PC-3 (cell line): ENCODE measurements at regions not wholly inside any gene's neighbourhood (a gene's known extent, or its start where the extent isn't known, plus 50 kb on each side); places are given as distances from the start of the nearest gene placed in this dataset.
A peak's percentile ranks its signal among the peaks of the same experiment; 100 is the strongest.

ENCODE experiments used
- ATAC-seq: fragments of 200-7000 bp; cut with Tn5 transposase; 2 replicates; pipeline ENCODE4 v1.9.1; 2020; ENCODE audit warnings: mild to moderate bottlenecking, moderate library complexity
- BruUV-seq: library from RNA; stranded (reverse); fragments of 400-500 nt; replicated peaks from 2 replicates; lab custom pipeline; 2021; lab: Mats Ljungman, UMichigan
- CTCF ChIA-PET: fragments of 300-600 bp; sonication (Branson Sonifier 250); formaldehyde crosslinking; loops from one replicate; lab custom pipeline; 2022; ENCODE audit warnings: antibody characterized with exemption; lab: Charles Lee
- POLR2A ChIA-PET: fragments of 300-600 bp; sonication (Branson Sonifier 250); formaldehyde crosslinking; loops from one replicate; lab custom pipeline; 2022; ENCODE audit warnings: antibody characterized with exemption; ENCODE audit not compliant: unreplicated experiment; lab: Charles Lee
- DNase-seq: peaks from one replicate; pipeline ENCODE4 v3.0.0-alpha.2; 2015
- H2AFZ ChIP-seq: fragments of 300-600 bp; sonication (generic); 2 replicates; pipeline ENCODE4 v1.6.0; 2016; ENCODE audit warnings: antibody characterized with exemption, low read length
- H3F3A ChIP-seq: fragments of 300-600 bp; sonication (generic); one replicate; pipeline ENCODE4 v1.6.0; 2017; ENCODE audit warnings: antibody characterized with exemption, low read length, control low read depth, mild to moderate bottlenecking; ENCODE audit not compliant: unreplicated experiment
- H3K27ac ChIP-seq: fragments of 300-600 bp; sonication (generic); 2 replicates; pipeline ENCODE4 v1.5.1; 2016; ENCODE audit warnings: mild to moderate bottlenecking, low read length
- H3K27me3 ChIP-seq: fragments of 300-600 bp; sonication (generic); 2 replicates; pipeline ENCODE4 v1.6.1; 2016; ENCODE audit warnings: low read length, mixed read lengths
- H3K36me3 ChIP-seq: fragments of 300-600 bp; sonication (generic); 2 replicates; pipeline ENCODE4 v1.6.1; 2016; ENCODE audit warnings: low read depth, mixed run types, low read length, mixed read lengths
- H3K4me1 ChIP-seq: fragments of 300-600 bp; sonication (generic); 2 replicates; pipeline ENCODE4 v1.5.1; 2016; ENCODE audit warnings: low read length; ENCODE audit not compliant: insufficient read depth
- H3K4me2 ChIP-seq: fragments of 300-600 bp; sonication (generic); 2 replicates; pipeline ENCODE4 v1.6.0; 2016; ENCODE audit warnings: low read length
- H3K4me3 ChIP-seq: fragments of 300-600 bp; sonication (generic); 2 replicates; pipeline ENCODE4 v1.5.1; 2016; ENCODE audit warnings: mild to moderate bottlenecking, low read length, mixed read lengths
- H3K79me2 ChIP-seq: fragments of 300-600 bp; sonication (generic); 2 replicates; pipeline ENCODE4 v1.6.1; 2017; ENCODE audit warnings: low read length, mixed read lengths
- H3K9ac ChIP-seq: fragments of 300-600 bp; sonication (generic); 2 replicates; pipeline ENCODE4 v1.6.0; 2016; ENCODE audit warnings: mild to moderate bottlenecking, low read length
- H3K9me2 ChIP-seq: fragments of 300-600 bp; sonication (generic); replicated peaks from 2 replicates; pipeline ENCODE4 v1.6.1; 2016; ENCODE audit warnings: mixed run types, low read length, mixed read lengths
- H3K9me3 ChIP-seq: fragments of 300-600 bp; sonication (generic); 2 replicates; pipeline ENCODE4 v1.6.1; 2016; ENCODE audit warnings: low read length, mixed read lengths
- H4K20me1 ChIP-seq: fragments of 300-600 bp; sonication (generic); 2 replicates; pipeline ENCODE4 v1.6.1; 2016; ENCODE audit warnings: low read length, mixed read lengths
- CTCF ChIP-seq: fragments of 300-600 bp; sonication (generic); conservative IDR thresholded peaks from 2 replicates; pipeline ENCODE4 v1.5.1; 2017; ENCODE audit warnings: antibody characterized with exemption, low read depth, mild to moderate bottlenecking, low read length
- EZH2 ChIP-seq: fragments of 300-600 bp; sonication (generic); IDR thresholded peaks from one replicate; pipeline ENCODE4 v1.6.1; 2017; ENCODE audit warnings: antibody characterized with exemption, mild to moderate bottlenecking, low read length; ENCODE audit not compliant: unreplicated experiment
- EZH2phosphoT487 ChIP-seq: fragments of 300-600 bp; sonication (generic); IDR thresholded peaks from 2 replicates; pipeline ENCODE4 v1.6.1; 2018; ENCODE audit warnings: mild to moderate bottlenecking, antibody characterized with exemption, low read length, borderline replicate concordance
- intact Hi-C: fragments of 100-400 bp; cut with micrococcal nuclease; formaldehyde crosslinking; loops from 2 replicates; pipeline ENCODE4 v1.9.0; 2023

GRCh38 chr9:13651526-13651925 lies 372.0 kb upstream of the MPDZ start:
- H3K27me3 ChIP-seq: no peaks in the 10 kb centered on the region
- ChIA-PET CTCF (no interaction called here), POLR2A (no interaction called here)
- H3K36me3 ChIP-seq: no peaks in the 10 kb centered on the region
- no peak overlapping the region for H3K9ac ChIP-seq
- BruUV-seq: no TSS peak
- H3K4me1 ChIP-seq: 0 out of 2 replicates have a peak, but pooled peaks cover 3% of the 10 kb centered on the region
- DNase-seq: no peak
- H3F3A ChIP-seq: no peaks in the 10 kb centered on the region
- TF ChIP-seq CTCF: no peak
- intact Hi-C loops: no loop called here
- no peaks in the 10 kb centered on the region for H3K9me2 ChIP-seq
- H2AFZ ChIP-seq: no peak overlapping the region
- no peak overlapping the region for H3K4me2 ChIP-seq
- no peaks in the 10 kb centered on the region for H3K79me2 ChIP-seq
- H3K9me3 ChIP-seq: no peaks in the 10 kb centered on the region
- no peak overlapping the region for H3K4me3 ChIP-seq
- no peaks in the 10 kb centered on the region for H4K20me1 ChIP-seq
- no peak for ATAC-seq
- H3K27ac ChIP-seq: no peak overlapping the region

- Histone ChIP-seq H3K9ac (no peak overlapping the region), H3K27me3 (no peaks in the 10 kb centered on the region), H3K4me2 (no peak overlapping the region), H3F3A (no peaks in the 10 kb centered on the region), H3K9me2 (no peaks in the 10 kb centered on the region), H4K20me1 (no peaks in the 10 kb centered on the region), H3K36me3 (no peaks in the 10 kb centered on the region), H3K4me3 (no peak overlapping the region), H3K4me1 (0 out of 2 replicates have a peak, but pooled peaks cover 5% of the 10 kb centered on the region), H3K9me3 (no peaks in the 10 kb centered on the region), H3K27ac (no peak overlapping the region), H3K79me2 (no peaks in the 10 kb centered on the region), H2AFZ (no peak overlapping the region)
- intact Hi-C loops: no loop called here
- no peak for ATAC-seq
- BruUV-seq: no TSS peak
- ChIA-PET CTCF (no interaction called here), POLR2A (no interaction called here)
- TF ChIP-seq EZH2phosphoT487: no peak
- DNase-seq: peak; percentile 47
These were observed 369.2 kb upstream of the MPDZ start for GRCh38 chr9:13648676-13649075.

- Histone ChIP-seq H2AFZ (no peak overlapping the region), H3K36me3 (no peaks in the 10 kb centered on the region), H3K27me3 (no peaks in the 10 kb centered on the region), H3K79me2 (no peaks in the 10 kb centered on the region), H3K27ac (no peak overlapping the region), H3K9ac (no peak overlapping the region), H3K4me2 (no peak overlapping the region), H3F3A (no peaks in the 10 kb centered on the region), H3K9me2 (no peaks in the 10 kb centered on the region), H3K9me3 (no peaks in the 10 kb centered on the region), H3K4me3 (no peak overlapping the region), H4K20me1 (no peaks in the 10 kb centered on the region), H3K4me1 (0 out of 2 replicates have a peak, but pooled peaks cover 5% of the 10 kb centered on the region)
- no peak for DNase-seq
- CTCF ChIA-PET: no interaction called here
- no peak for TF ChIP-seq CTCF
- TF ChIP-seq EZH2: no peak
- no peak for TF ChIP-seq EZH2phosphoT487
- intact Hi-C loops: no loop called here
- no TSS peak for BruUV-seq
- POLR2A ChIA-PET: no interaction called here
- no peak for ATAC-seq
These were observed 368.6 kb upstream of the MPDZ start for GRCh38 chr9:13648068-13648467.
